Gastrocnemius medialis (tissue), 4 donors: ENCODE measurements at regions not wholly inside any gene's neighbourhood (a gene's known extent, or its start where the extent isn't known, plus 50 kb on each side); places are given as distances from the start of the nearest gene placed in this dataset.

Source experiments
- ATAC-seq, 2 donors: fragments of 150-250 bp; one replicate each; pipeline ENCODE4 v1.9.1; 2016
- DNase-seq, 2 donors: peaks; one replicate each; pipeline ENCODE4 v3.0.0-alpha.2; 2019
- H3K27ac ChIP-seq, 4 donors: fragments of 200-600 bp; sonication (generic); 1 replicate in 1 of 4; 2 replicates in 3 of 4; pipeline ENCODE4 v1.5.1; 2016 to 2018; ENCODE audit warnings: mild to moderate bottlenecking in 2 of 4, moderate library complexity in 1 of 4
- H3K27me3 ChIP-seq, 3 donors: fragments of 200-600 bp; sonication (generic) in 2 of 3; 1 replicate in 1 of 3; 2 replicates in 2 of 3; pipeline versions ENCODE4 v1.5.1 to v1.6.0; 2016 to 2019; ENCODE audit warnings: mild to moderate bottlenecking in 1 of 3, moderate library complexity in 1 of 3
- H3K36me3 ChIP-seq, 2 donors: fragments of 200-600 bp; sonication (generic) in 1 of 2; one replicate each; pipeline ENCODE4 v1.5.1; 2017 to 2018
- H3K4me1 ChIP-seq, 2 donors: fragments of 200-600 bp; sonication (generic) in 1 of 2; one replicate each; pipeline ENCODE4 v1.5.1; 2016 to 2017; ENCODE audit warnings: mild to moderate bottlenecking in 2 of 2
- H3K4me3 ChIP-seq, 4 donors: fragments of 200-600 bp; sonication (generic) in 3 of 4; 1 replicate in 1 of 4; 2 replicates in 3 of 4; pipeline ENCODE4 v1.5.1; 2016 to 2019; ENCODE audit warnings: mild to moderate bottlenecking in 2 of 4
- H3K9me3 ChIP-seq, 3 donors: fragments of 200-600 bp; sonication (generic) in 2 of 3; 1 replicate in 1 of 3; 2 replicates in 2 of 3; pipeline ENCODE4 v1.5.1; 2016 to 2019
- CTCF ChIP-seq, 5 experiments: fragments of 450-650 bp in 3 of 5; fragments of 200-600 bp in 2 of 5; sonication (generic) in 2 of 5; IDR thresholded peaks in 4 of 5; conservative IDR thresholded peaks in 1 of 5; 1 replicate in 4 of 5; 2 replicates in 1 of 5; pipeline ENCODE4 v1.5.1; 2016 to 2019; ENCODE audit warnings: antibody characterized with exemption in 5 of 5, mild to moderate bottlenecking in 3 of 5, moderate library complexity in 3 of 5
- POLR2A ChIP-seq, 2 donors: fragments of 450-650 bp; IDR thresholded peaks; one replicate each; pipeline ENCODE4 v1.6.1; 2017; ENCODE audit warnings: antibody characterized with exemption in 2 of 2, mild to moderate bottlenecking in 2 of 2, moderate library complexity in 2 of 2
- in situ Hi-C, 4 donors: fragments of 200-750 bp; cut with MboI; loops; one replicate each; pipeline versions ENCODE4 v1.15.0 to v1.8.0; 2017; ENCODE audit warnings: low sequenced_read_pairs in 4 of 4
- intact Hi-C: fragments of 100-400 bp; cut with DNase I; formaldehyde crosslinking; loops from one replicate; pipeline ENCODE4 v1.15.1; 2023; ENCODE audit warnings: low total_unique reads

GRCh38 chr2:56450772-56451171 lies 267.0 kb downstream of the CCDC85A start:
- no peak for ATAC-seq

GRCh38 chr2:56455642-56456041 lies 271.9 kb downstream of the CCDC85A start:
- intact Hi-C loops, result no loop called here
- TF ChIP-seq CTCF (IDR thresholded peaks at IDR 0.05 in 4 of 5, conservative IDR thresholded peaks at IDR 0.05 in 1 of 5), result no peak
- TF ChIP-seq POLR2A (IDR thresholded peaks at IDR 0.05), result no peak

More at GRCh38 chr2:56450772-56451171, 267.0 kb downstream of the CCDC85A start:
- Histone ChIP-seq H3K4me3 (no peak overlapping the region), H3K27me3 (no peaks in the 10 kb centered on the region), H3K4me1 (no peaks in the 10 kb centered on the region), H3K36me3 (no peaks in the 10 kb centered on the region), H3K9me3 (no peaks in the 10 kb centered on the region), H3K27ac (no peak overlapping the region)
- DNase-seq, result no peak
- in situ Hi-C loops (no loop called here), intact Hi-C loops (no loop called here)
- TF ChIP-seq CTCF (IDR thresholded peaks at IDR 0.05 in 4 of 5, conservative IDR thresholded peaks at IDR 0.05 in 1 of 5), result no peak
- TF ChIP-seq POLR2A (IDR thresholded peaks at IDR 0.05), result no peak

DNA sequence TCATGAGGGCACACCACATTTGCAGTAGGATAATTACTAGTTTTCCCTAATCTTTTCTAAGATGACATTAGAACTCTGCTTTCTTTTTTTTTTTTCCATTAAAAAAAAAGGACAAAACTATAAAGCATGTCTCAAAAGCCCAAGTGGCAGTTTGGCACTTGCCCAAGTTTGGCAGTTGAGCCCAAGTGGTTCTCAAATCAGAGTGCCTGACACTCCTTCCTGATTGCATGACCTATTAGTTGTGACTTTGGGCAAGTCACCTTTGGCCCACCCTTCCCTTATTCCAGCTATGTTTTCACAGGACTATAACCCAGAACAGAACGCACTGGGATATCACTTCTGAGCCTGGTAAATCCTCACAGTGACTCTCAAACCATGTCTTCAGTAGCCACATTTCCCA lies 273.0 kb downstream of the CCDC85A start:
- intact Hi-C loops (no loop called here), in situ Hi-C loops (no loop called here)
- Histone ChIP-seq H3K36me3 (no peaks in the 10 kb centered on the region), H3K27ac (no peak overlapping the region), H3K4me3 (no peak overlapping the region), H3K27me3 (no peaks in the 10 kb centered on the region), H3K4me1 (no peaks in the 10 kb centered on the region), H3K9me3 (no peaks in the 10 kb centered on the region)
- no peak for TF ChIP-seq POLR2A (IDR thresholded peaks at IDR 0.05)
- TF ChIP-seq CTCF (IDR thresholded peaks at IDR 0.05 in 4 of 5, conservative IDR thresholded peaks at IDR 0.05 in 1 of 5), result no peak
- ATAC-seq (no peak), DNase-seq (no peak)

More at GRCh38 chr2:56455642-56456041, 271.9 kb downstream of the CCDC85A start:
- in situ Hi-C loops, result no loop called here
- ATAC-seq (no peak), DNase-seq (no peak)
- no peaks in the 10 kb centered on the region for H3K27me3 ChIP-seq
- no peak overlapping the region for H3K27ac ChIP-seq
- no peaks in the 10 kb centered on the region for H3K9me3 ChIP-seq
- H3K36me3 ChIP-seq, result no peaks in the 10 kb centered on the region
- no peaks in the 10 kb centered on the region for H3K4me1 ChIP-seq
- H3K4me3 ChIP-seq, result no peak overlapping the region

DNA sequence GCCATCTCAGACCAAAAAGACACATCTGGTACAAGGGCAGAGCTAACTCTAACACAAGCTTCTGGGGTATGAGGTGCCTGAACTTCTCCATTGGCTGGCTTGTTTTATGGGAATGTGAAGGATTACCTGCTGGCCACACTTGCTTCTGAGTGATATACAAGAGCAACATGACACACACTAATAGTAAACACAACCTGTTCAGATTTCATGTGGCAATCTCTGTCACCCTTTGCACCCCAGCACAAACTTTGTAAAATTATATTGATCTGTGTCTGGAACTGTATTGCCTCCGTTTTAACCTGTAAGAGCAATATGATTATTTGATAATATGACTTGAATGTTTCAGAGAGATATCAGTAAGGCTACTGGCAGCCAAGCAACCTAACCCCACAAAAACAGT lies 276.7 kb downstream of the CCDC85A start:
- ATAC-seq (no peak), DNase-seq (no peak)
- in situ Hi-C loops, result no loop called here
- no peak overlapping the region for H3K4me3 ChIP-seq
- intact Hi-C loops, result no loop called here
- TF ChIP-seq POLR2A (IDR thresholded peaks at IDR 0.05) (no peak), CTCF (IDR thresholded peaks at IDR 0.05 in 4 of 5, conservative IDR thresholded peaks at IDR 0.05 in 1 of 5) (no peak)
- no peaks in the 10 kb centered on the region for H3K4me1 ChIP-seq
- H3K27ac ChIP-seq, result no peak overlapping the region
- no peaks in the 10 kb centered on the region for H3K36me3 ChIP-seq
- H3K27me3 ChIP-seq, result no peaks in the 10 kb centered on the region
- no peaks in the 10 kb centered on the region for H3K9me3 ChIP-seq

- intact Hi-C loops (no loop called here), in situ Hi-C loops (no loop called here)
- TF ChIP-seq POLR2A (IDR thresholded peaks at IDR 0.05), result no peak
- TF ChIP-seq CTCF (IDR thresholded peaks at IDR 0.05 in 4 of 5, conservative IDR thresholded peaks at IDR 0.05 in 1 of 5), result no peak
- no peaks in the 10 kb centered on the region for H3K27me3 ChIP-seq
- no peaks in the 10 kb centered on the region for H3K36me3 ChIP-seq
- no peak for ATAC-seq
- no peak for DNase-seq
- no peaks in the 10 kb centered on the region for H3K4me1 ChIP-seq
- H3K9me3 ChIP-seq, result no peaks in the 10 kb centered on the region
- H3K4me3 ChIP-seq, result no peak overlapping the region
- no peak overlapping the region for H3K27ac ChIP-seq
These were observed 280.3 kb downstream of the CCDC85A start for GRCh38 chr2:56464066-56464465.
